GM19023 (cell line): ENCODE measurements at regions not wholly inside any gene's neighbourhood (a gene's known extent, or its start where the extent isn't known, plus 50 kb on each side); places are given as distances from the start of the nearest gene placed in this dataset.
"Not testable (repeated sequence)": the region's sequence is repeated elsewhere in the genome, so short reads cannot be mapped to it uniquely, and the experiment has no call there.

ENCODE experiments used
- ATAC-seq: cut with Tn5 transposase; IDR thresholded peaks from one replicate; pipeline ENCODE4 v1.9.1; 2021; ENCODE audit warnings: mild to moderate bottlenecking, moderate library complexity; ENCODE audit not compliant: unreplicated experiment

DNA sequence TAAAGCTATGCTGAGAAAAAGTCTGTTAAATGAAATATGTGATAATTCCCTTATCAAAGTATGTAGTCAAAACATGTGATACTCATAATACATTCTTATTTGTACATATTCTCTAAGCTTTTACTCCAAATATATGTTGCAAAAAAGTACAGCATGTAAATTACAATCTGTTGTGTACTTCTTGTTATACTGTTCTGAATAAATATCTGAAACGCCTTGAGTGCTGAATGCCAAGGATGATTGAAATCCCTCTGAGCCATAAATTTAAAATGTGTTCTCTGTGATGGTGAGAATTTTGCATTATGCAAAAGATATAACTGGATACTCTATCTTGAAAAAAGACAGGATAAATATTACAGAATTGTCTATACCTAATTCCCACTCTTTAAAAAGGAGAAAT, 1128.0 kb downstream of the STPG2 start:
- ATAC-seq: no peak

DNA sequence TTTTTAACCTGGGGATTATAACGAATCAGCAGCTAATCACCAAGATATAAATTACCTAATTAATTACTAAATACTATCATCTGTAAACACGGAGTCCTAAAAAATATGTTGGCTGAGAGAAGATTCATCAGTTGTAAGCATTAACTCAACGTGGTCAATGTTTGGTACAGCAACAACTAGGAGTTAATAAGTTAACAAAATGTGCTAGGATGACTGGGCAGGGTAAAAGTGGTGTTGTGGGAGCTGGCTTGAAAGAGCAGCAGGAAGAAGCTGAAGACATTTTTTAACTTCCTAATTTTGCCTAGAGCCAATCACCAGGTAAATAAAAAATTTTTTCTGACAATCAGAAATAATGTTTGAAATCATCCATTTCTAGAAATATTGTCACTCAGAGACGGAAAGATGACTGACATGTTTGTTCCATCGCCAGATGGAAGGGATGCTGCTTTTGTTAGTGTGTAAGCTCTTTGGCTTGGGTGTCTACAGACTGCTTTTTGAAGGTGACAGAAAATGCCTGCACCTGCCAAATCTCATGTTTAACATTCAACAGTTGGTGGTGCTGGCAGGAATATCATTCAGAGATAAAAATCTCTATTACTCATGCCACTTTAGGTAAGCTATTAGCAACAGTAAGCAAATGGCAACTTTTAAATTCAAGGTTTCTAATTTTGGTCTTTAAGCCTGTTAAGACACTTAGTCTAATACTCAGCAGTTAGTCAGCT, 1126.9 kb downstream of the STPG2 start:
- no peak for ATAC-seq

DNA sequence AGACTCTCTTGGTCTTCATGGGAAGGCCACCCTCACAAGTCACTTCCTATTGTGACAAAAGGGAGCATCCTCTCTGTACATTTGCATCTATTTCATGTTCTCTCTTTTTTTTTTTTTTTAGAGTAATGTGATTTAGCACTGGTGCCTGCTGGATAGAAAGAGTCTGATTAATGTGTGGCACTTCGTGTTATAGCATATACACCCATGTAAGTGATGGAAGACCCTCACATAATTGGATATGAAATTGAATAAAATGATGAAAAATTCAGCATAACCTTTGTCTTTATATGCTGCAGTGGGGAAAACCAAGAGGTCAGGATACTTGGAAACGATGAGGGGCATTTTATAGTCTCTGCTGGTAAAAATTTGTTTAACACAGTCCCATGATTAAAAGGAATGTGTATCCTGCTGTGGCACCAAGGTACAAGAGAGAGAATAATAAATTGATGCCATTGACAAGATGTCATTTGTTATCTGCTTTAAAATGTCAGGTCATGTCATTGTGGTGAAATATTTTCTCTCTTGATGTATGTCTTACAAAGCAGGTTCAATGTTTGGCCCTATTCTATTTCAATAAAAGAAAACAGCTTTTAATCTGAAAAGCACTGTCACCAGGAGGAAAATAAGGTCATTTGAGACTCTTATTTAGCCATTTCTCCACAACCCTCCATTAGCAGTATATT, 1115.4 kb downstream of the STPG2 start:
- ATAC-seq: no peak

DNA sequence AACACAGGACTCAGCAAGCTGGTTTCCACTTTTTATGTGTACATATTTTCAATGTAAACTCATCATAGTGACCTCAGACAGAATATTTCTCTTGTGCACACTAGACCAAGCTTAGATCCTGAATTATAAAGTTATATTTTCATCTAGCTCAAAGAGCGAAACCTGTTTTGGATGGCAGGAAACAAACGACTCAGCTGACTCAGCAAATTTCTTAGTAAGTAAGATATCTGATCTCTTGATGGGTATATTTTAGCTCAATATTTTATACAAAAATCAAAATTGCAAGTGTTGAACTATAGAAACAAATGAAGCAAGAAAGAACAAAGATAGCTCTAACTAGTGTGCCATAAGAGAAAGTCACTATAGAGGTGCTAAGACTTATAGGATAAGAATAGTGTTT, 1114.5 kb downstream of the STPG2 start:
- no peak for ATAC-seq

DNA sequence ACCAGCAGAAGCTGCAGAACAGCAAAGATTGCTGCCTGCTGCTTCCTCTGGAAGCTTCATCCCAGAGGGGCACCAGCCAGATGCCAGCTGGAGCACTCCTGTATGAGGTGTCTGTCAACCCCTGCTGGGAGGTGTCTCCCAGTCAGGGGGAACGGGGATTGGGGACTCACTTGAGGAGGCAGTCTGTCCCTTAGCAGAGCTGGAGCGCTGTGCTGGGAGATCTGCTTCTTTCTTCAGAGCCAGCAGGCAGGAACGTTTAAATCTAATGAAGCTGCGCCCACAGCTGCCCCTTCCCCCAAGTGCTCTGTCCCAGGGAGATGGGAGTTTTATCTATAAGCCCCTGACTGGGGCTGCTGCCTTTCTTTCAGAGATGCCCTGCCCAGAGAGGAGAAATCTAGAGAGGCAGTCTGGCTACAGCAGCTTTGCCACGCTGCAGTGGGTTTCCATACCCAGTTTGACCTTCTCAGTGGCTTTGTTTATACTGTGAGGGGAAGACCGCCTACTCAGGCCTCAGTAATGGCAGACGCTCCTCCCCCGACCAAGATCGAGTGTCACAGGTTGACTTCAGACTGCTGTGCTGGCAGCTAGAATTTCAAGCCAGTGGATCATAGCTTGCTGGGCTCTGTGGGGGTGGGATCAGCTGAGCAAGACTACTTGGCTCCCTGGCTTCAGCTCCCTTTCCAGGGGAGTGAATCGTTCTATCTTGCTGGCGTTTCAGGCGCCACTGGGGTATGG, 1105.7 kb downstream of the STPG2 start:
- not testable (repeated sequence) for ATAC-seq

DNA sequence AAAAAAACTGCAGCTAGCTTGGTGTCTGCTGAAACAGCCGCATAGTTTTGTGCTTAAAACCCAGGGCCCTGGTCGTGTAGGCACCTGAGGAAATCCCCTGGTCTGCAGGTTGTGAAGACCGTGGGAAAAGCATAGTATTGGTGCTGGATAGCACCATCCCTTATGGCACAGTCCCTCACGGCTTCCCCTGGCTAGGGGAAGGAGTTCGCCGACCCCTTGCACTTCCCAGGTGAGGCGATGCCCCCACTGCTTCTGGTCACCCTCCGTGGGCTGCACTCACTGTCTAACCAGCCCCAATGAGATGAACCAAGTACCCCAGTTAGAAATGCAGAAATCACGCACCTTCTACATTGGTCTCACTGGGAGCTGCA, 1105.1 kb downstream of the STPG2 start:
- no peak for ATAC-seq

DNA sequence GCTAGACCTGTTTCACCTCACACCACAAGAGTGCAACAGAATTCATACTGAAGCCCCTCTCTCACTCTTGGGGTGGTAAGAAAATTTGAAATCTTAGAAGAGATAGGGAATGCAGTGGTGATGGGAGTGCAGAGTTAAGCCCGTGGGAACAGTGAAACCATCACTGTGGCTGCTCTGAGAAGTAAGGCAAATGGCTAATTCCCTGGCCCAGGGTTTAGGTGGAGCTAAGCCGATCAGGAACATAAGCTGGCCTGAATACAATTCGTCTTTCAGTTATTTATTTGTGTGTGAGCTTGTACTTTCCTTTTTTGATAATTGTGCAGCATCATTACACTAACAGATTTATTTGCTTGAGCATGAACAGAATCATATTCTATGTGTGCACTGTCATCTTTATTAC, 1070.6 kb downstream of the STPG2 start:
- no peak for ATAC-seq

DNA sequence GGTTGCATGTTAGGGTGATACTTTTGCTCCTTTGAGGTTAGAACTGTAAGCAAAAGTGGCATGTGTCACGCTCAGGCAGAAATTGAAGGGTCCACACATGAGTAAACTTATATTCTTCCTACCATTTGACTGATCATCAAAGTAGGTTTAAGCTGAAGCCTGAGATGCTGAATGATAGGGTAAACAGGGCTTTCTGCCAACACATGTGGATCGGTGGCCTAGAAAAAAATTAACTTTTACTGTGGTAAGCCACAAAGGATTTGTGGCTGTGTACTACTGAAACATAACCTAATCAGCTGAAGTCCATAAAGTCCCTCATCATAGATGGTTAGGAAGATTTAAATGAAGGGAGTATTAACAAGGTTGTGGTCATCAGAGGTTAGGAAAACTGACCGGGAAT, 1070.1 kb downstream of the STPG2 start:
- ATAC-seq: no peak

DNA sequence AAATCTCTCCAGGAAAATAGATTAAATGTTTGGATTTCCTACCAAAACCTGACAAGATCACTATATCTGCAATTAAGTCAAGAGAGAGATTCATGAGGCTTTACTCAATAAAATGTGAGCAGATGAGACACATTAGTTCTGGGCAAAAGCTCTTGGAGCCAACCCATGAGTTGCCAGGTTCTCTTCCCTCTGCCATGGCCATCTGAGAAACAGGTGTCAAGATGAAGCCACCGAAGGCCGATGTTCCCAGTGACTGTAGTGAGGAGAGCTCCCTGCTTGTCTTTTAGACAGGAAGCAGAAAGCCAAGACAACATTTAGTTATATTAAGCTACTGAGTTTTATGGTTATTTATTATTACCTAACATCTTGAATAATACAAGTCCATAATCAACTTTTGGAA, 1068.7 kb downstream of the STPG2 start:
- ATAC-seq: no peak

DNA sequence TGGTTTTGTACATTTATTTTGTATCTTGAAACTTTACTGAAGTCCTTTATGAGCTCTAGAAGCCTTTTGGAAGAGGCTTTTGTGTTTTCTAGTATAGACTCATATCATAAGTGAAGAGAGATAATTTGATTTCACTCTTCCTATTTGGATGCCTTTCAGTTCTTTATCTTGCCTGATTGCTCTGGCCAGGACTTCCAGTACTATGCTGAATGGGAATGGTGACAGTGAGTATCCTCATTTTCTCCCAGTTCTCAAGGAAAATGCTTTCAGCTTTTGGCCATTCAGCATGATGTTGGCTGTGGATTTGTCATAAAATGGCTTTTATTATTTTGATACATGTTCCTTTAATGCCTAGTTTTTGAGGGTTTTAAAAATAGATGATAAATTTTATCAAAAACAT, 1061.3 kb downstream of the STPG2 start:
- ATAC-seq: no peak

DNA sequence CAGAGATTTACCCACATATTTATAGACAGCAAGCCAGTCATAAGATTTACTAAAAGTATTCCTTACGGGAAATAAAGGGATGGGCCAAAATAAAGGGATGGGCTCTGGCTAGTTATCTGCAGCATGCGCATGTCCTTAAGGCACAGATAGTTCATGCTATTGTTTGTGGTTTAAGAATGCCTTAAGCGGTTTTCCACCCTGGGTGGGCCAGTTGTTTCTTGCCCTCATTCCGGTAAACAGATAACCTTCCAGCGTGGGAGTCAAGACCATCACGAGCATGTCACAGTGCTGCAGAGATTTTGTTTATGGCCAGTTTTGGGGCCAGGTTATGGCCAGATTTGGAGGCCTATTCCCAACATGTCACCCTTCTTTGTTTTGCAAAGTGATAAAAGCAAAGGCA, 1046.2 kb downstream of the STPG2 start:
- ATAC-seq: not testable (repeated sequence)

DNA sequence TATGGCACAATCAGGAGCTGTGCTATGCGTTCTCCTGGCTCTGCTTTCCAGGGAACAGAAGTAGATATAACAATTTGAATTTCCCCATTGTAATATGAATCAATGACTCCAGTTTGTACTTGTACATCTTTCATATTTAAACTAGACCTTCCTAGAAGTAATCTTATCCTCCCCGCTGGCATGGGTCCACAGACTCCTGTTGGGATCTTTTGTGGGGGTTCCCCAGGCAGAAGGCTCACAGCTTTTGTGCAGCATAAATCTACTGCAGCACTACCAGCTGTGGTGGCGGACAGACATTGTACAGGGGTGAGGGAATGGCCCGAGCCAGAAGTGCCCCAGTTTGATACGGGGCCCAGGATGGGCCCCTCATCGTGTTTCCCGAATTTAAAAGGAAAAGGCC, 1042.1 kb downstream of the STPG2 start:
- not testable (repeated sequence) for ATAC-seq

DNA sequence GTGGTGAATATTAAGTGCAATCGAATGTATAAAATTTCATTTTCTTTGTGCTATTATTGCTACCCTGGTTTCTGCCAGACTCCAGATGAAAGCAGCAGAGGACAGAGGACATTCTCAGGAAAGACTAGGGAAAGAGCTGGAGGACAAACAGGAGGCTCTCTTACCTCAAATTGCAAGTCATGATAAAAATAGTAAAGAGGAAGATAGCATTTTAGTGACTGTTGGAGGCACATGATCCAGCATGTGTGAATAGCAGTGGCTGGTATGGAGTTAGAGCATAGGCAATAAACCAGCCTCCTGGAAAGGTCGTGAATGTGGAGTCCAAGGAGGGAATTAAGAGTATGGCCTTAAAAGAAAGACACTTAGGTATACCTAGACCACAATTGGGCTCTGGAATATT, 1040.0 kb downstream of the STPG2 start:
- ATAC-seq: no peak

DNA sequence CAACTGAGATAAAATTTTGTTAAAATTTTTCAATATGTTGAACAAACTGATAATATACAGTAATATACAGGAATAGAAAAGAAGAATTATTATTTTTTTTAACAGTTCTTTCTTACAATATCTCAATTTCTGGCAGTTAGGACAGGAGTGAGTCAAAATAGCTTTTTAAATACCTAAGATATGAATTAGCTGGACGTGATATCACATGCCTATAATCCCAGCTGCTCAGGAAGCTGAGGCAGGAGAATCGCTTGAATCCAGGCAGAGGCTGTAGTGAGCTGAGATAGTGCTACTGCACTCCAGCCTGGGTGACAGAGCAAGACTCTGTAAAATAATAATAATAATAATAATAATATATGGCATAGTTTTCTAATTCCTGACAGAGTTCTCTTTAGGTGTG, 1039.3 kb downstream of the STPG2 start:
- no peak for ATAC-seq

DNA sequence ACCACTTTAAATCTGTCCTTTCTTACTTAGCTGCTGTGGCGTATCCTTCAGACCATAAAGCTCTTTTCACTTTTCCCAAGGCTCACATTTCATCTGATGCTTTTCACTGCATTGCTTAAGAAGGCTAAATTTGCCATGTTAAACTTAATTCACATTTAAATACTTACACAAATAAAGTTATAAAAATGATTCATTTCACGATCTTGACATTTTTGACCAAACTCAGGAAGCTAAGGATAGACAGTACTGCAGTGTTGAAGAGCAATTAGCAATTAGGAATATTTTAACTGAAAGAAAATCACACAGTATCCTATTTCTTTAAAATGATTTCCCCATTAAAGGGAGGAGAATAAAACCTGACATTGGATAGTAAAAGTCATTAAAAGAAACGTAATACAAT, 1038.6 kb downstream of the STPG2 start:
- ATAC-seq: no peak

DNA sequence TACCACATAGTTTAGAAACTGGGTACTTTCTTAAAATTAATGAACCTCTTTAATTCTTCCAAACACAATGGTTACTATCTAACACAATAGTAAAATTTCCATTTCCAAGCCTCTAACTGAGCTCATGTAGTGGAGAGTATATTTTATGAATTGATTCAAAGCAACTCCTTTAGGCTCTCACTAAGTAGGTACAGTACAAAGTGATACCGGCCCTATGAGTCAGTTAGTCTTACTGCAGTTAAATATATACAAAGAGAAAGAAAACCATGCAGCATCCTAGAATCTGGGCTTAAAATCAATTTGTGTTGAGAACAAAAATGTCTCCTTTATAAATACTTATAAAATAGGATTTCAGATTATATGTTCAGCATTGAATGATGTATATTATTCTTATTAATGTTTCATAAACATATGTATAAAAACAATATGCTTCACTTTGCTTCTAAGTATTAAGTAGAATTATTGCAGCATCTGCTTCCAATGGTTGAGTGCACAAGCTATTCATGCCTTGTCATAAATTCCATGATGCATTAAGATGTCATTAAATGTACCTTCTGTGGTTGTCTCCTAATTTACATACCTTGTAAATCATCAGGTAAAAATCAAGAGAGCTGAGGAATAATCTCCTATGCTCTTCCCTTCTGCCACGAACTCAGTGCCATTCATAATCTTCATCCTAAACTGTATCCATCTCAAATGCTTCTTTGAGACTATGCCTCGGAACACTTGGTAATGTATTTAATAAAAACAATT, 1037.8 kb downstream of the STPG2 start:
- no peak for ATAC-seq

DNA sequence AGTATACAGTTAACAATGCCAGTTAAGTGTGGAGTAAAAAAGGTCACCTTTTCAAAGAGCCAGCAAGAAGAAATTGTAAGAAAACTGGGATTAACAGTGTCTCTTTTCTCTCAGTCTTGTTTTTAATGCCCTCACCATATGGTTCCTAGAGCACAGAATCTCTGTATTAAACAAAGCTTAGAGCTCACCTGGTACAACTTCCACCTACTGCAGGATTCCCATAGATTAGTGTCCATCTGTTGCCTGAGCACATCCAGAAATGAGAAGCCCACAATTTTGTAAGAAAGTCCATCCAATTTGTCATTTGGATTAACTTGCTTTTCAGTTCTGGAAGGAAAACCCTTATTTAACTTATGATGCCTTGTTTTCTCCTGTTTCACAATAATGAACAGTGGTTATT, 1037.1 kb downstream of the STPG2 start:
- ATAC-seq: no peak

DNA sequence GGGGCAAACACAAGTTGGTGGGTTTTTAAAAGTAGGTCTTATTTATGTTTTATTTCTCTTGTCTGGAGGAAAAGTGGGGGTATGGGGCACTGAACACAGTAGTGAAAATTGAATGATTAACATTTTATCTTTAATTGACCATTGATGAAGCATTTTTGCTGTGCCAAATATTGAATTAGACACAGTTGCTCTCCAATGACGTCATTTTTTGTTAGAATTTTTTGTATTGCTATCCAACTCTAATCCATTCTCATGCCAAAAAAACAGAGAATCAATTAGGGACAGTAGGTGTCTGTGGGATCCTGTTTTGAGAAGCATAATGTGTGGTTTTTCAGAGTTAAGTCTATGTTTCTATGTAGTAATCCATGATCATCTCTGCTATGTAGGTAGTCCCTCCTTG, 1032.8 kb downstream of the STPG2 start:
- no peak for ATAC-seq

DNA sequence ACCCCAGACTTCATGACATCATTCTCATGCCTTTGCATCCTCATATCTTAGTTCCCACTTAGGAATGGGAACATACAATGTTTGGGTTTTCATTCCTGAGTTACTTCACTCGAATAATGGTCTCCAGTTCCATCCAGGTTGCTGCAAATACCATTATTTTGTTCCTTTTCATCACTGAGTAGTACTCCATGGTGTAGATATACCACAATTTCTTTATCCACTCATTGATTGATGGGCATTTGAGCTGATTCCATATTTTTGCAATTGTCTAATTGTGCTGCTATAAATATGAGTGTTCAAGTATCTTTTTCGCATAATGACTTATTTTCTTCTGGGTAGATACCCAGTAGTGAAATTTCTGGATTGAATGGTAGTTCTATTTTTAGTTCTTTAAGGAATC, 1026.8 kb downstream of the STPG2 start:
- ATAC-seq: no peak

DNA sequence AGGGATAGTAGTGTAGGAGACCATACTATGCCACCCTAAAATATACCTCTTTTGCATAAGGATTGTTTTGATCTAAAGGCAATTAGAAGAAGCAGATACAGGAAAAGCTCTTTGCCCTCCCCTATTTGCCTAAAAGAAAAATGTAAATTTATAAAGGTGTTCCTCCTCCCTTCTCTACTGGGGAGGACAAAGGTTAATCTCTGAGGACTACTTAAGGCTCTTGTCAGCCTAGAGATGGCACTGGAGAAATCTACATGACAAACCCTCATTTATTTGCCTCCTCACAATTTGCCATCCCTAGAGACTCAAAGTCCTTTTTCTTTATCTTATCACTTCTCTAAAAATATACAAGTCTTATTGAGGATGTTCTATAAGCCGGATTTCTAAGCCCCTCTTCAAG, 1021.8 kb downstream of the STPG2 start:
- ATAC-seq: no peak

DNA sequence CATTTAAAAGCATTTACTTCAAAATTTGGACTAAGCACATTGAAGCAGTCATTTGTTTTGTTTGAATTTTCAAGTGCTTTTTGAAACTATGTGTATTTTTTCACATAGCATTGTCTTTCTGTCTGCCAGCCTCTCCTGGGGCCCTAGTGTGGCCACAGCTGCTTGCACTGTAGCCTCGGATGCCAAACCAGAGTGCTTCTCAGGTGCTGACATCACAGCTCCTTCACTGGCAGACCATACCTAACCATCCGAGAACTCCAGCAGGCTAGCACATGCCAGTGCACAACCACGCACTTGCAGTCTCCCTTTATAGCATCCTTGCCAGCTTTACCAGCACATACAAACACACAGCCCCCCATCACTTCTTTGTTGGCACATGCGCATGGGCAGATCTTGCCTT, 1019.7 kb downstream of the STPG2 start:
- ATAC-seq: no peak
